WTC11 (cell line): ENCODE measurements at regions not wholly inside any gene's neighbourhood (a gene's known extent, or its start where the extent isn't known, plus 50 kb on each side); places are given as distances from the start of the nearest gene placed in this dataset.

Experiments used
- ATAC-seq: fragments of 200-7000 bp; cut with Tn5 transposase; 2 replicates; pipeline ENCODE4 v1.10.0; 2021; ENCODE audit warnings: mild to moderate bottlenecking, moderate library complexity
- CTCF ChIA-PET: fragments of 300-600 bp; sonication (Branson Sonifier 250); formaldehyde crosslinking; loops from one replicate; lab custom pipeline; 2021; ENCODE audit warnings: antibody characterized with exemption; lab: Charles Lee
- POLR2A ChIA-PET: fragments of 350-600 bp; sonication (Branson Sonifier 250); formaldehyde crosslinking; loops from one replicate; lab custom pipeline; 2021; ENCODE audit warnings: antibody characterized with exemption; lab: Charles Lee
- DNase-seq: peaks from one replicate; pipeline ENCODE4 v3.0.0; 2021; ENCODE audit warnings: low spot score
- H3K27ac Mint-ChIP-seq: 2 replicates; pipeline ENCODE4 v1.8.0; 2021; ENCODE audit warnings: mixed read lengths
- H3K27me3 Mint-ChIP-seq: 2 replicates; pipeline ENCODE4 v1.8.0; 2021; ENCODE audit warnings: low read depth, mild to moderate bottlenecking, moderate library complexity, mixed read lengths
- H3K36me3 Mint-ChIP-seq: 2 replicates; pipeline ENCODE4 v1.8.0; 2021; ENCODE audit warnings: mixed read lengths
- H3K4me1 Mint-ChIP-seq: 2 replicates; pipeline ENCODE4 v1.8.0; 2022; ENCODE audit warnings: mixed read lengths
- H3K4me3 Mint-ChIP-seq: 2 replicates; pipeline ENCODE4 v1.8.0; 2021; ENCODE audit warnings: mild to moderate bottlenecking, moderate library complexity, mixed read lengths
- H3K9me3 Mint-ChIP-seq: 2 replicates; pipeline ENCODE4 v1.8.0; 2021; ENCODE audit warnings: mixed read lengths
- GTF2I ChIP-seq: fragments of 250-450 bp; sonication (Bioruptor Pico); conservative IDR thresholded peaks from 2 replicates; pipeline ENCODE4 v1.4.0; 2021; ENCODE audit warnings: mild to moderate bottlenecking
- HMGA2 ChIP-seq: fragments of 250-450 bp; sonication (Bioruptor Pico); IDR thresholded peaks from 2 replicates; pipeline ENCODE4 v1.4.0; 2021; ENCODE audit warnings: mild to moderate bottlenecking, moderate library complexity
- JUN ChIP-seq: sonication (generic); formaldehyde crosslinking; IDR thresholded peaks from 2 replicates; pipeline ENCODE4 v1.8.0; 2023; ENCODE audit warnings: mild to moderate bottlenecking, missing genetic modification reagents
- MYBL2 ChIP-seq: sonication (generic); formaldehyde crosslinking; IDR thresholded peaks from 2 replicates; pipeline ENCODE4 v1.8.1; 2023; ENCODE audit warnings: mild to moderate bottlenecking, moderate library complexity, missing genetic modification reagents
- NFYB ChIP-seq: sonication (generic); formaldehyde crosslinking; conservative IDR thresholded peaks from 2 replicates; pipeline ENCODE4 v1.8.0; 2022; ENCODE audit warnings: low read depth, missing genetic modification reagents
- PRRX2 ChIP-seq: fragments of 250-450 bp; sonication (Bioruptor Pico); IDR thresholded peaks from 2 replicates; pipeline ENCODE4 v1.8.0; 2021; ENCODE audit warnings: mild to moderate bottlenecking
- ZBTB21 ChIP-seq: sonication (generic); formaldehyde crosslinking; IDR thresholded peaks from 2 replicates; pipeline ENCODE4 v1.8.1; 2023; ENCODE audit warnings: mild to moderate bottlenecking, missing genetic modification reagents, borderline replicate concordance
- ZNF121 ChIP-seq: sonication (generic); formaldehyde crosslinking; IDR thresholded peaks from 2 replicates; pipeline ENCODE4 v1.8.0; 2023; ENCODE audit warnings: missing genetic modification reagents
- ZNF416 ChIP-seq: fragments of 250-450 bp; sonication (Bioruptor Pico); IDR thresholded peaks from 2 replicates; pipeline ENCODE4 v1.9.0; 2021; ENCODE audit warnings: mild to moderate bottlenecking, inconsistent platforms
- TF ChIP-seq, protein P1 (sequence below): sonication (generic); formaldehyde crosslinking; IDR thresholded peaks from 2 replicates; pipeline ENCODE4 v1.8.1; 2022; ENCODE audit warnings: low read depth, missing genetic modification reagents, borderline replicate concordance
- TF ChIP-seq, protein P2 (sequence below): sonication (generic); formaldehyde crosslinking; IDR thresholded peaks from 2 replicates; pipeline ENCODE4 v1.8.0; 2022; ENCODE audit warnings: missing genetic modification reagents
- TF ChIP-seq, protein P3 (sequence below): fragments of 250-450 bp; sonication (Bioruptor Pico); IDR thresholded peaks from 2 replicates; pipeline ENCODE4 v1.9.0; 2021; ENCODE audit warnings: moderate library complexity, mild to moderate bottlenecking, inconsistent platforms, borderline replicate concordance
- TF ChIP-seq, protein P4 (sequence below): sonication (generic); formaldehyde crosslinking; IDR thresholded peaks from 2 replicates; pipeline ENCODE4 v1.8.0; 2022; ENCODE audit warnings: mild to moderate bottlenecking, missing genetic modification reagents
- TF ChIP-seq, protein P5 (sequence below): sonication (generic); formaldehyde crosslinking; IDR thresholded peaks from 2 replicates; pipeline ENCODE4 v1.8.1; 2023; ENCODE audit warnings: mild to moderate bottlenecking, missing genetic modification reagents

DNA sequence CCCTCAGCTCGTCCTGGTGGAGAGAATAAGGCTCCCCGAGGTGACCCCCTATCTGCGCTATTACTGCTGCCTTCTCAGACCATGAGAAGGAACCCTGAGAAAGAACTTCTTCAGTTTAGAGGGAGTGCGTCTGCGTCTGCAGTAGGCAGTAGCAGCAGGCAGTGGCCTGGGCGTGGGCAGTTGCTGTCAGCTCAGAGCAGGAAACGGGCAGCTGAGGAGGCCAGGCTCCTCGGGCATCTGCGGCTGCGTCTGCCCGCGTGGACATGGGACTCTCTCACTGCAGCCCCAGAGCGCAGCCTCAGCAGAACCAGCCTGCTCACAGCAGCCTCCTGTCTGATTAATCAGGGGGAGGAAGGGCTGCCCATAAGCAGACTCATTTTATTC lies 49.8 kb upstream of the FCN1 start:
- no peak for DNase-seq
- peak overlapping the region; percentile 24; the same call in 1 of the 2 replicates for H3K4me3 Mint-ChIP-seq
- ChIA-PET POLR2A (no interaction called here), CTCF (interaction anchor here (0.9 to 1.8 kb wide), 4 partner anchors 15 to 189 kb away, joined by 3 to 8 read pairs (median 4); no protein-coding TSS in a partner anchor)
- peaks cover 14% of the 10 kb centered on the region for H3K4me1 Mint-ChIP-seq
- no peak overlapping the region for H3K27ac Mint-ChIP-seq
- H3K9me3 Mint-ChIP-seq, result peaks cover 6% of the 10 kb centered on the region; the same call in 1 of the 2 replicates
- peaks cover 9% of the 10 kb centered on the region for H3K27me3 Mint-ChIP-seq
- TF ChIP-seq GTF2I (CRISPR knock-in tag) (no peak), NFYB (CRISPR knock-in tag) (no peak)
- TF ChIP-seq, protein P1, sequence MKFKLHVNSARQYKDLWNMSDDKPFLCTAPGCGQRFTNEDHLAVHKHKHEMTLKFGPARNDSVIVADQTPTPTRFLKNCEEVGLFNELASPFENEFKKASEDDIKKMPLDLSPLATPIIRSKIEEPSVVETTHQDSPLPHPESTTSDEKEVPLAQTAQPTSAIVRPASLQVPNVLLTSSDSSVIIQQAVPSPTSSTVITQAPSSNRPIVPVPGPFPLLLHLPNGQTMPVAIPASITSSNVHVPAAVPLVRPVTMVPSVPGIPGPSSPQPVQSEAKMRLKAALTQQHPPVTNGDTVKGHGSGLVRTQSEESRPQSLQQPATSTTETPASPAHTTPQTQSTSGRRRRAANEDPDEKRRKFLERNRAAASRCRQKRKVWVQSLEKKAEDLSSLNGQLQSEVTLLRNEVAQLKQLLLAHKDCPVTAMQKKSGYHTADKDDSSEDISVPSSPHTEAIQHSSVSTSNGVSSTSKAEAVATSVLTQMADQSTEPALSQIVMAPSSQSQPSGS (CRISPR knock-in tag), result no peak
- ATAC-seq, result no peak
- no peaks in the 10 kb centered on the region for H3K36me3 Mint-ChIP-seq

DNA sequence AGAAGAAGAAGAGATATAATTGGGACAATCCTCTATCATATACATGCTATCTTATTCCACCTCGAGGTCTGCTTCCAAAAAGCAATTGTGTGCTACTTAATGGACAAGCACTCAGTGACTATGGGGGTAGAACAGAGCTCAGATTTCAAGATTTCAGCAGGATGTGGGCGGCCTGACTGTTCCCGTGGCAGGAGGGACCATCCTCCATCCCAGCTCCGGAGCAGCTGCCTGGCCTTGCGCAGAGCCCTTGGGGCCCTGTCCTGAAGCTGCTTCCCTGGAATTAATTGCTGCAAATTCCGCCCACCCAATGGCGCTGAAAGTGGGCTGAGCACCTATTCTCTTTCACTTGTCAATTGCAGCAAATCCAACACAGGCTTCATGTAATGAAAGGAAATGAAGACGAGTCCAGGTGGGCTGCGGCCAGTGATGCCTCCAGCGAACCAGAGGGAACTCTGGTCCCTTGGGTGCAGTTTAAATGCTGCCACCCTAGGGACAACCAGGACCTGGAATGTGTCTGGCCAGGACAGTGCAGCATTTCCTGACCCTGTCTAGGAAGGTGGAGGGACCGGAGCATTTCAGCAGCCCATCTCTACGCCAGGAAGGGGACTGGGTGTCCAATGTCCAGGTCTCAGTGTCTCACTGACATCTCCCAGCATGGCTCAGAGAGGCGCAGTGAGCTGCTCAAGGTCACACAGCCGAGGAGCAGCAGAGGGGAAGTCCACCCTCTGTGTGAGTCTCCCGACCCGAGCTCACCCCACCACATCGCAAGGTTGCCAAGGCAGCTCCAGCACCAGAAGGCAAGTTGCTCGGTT lies 50.5 kb upstream of the FCN1 start:
- CTCF ChIA-PET, result interaction anchor here (0.7 to 1.7 kb wide), 6 partner anchors 15 to 190 kb away, joined by 3 to 4 read pairs (median 3); no protein-coding TSS in a partner anchor
- H3K27ac Mint-ChIP-seq, result no peak overlapping the region
- H3K4me1 Mint-ChIP-seq, result peaks cover 21% of the 10 kb centered on the region
- ATAC-seq (peak; percentile 82), DNase-seq (no peak)
- no peak overlapping the region for H3K4me3 Mint-ChIP-seq
- POLR2A ChIA-PET, result interaction anchor here (0.7 kb wide), 1 partner anchor 592 kb away, joined by 4 read pairs; no protein-coding TSS in a partner anchor
- H3K36me3 Mint-ChIP-seq, result no peaks in the 10 kb centered on the region
- peaks cover 16% of the 10 kb centered on the region for H3K27me3 Mint-ChIP-seq
- no peak for TF ChIP-seq PRRX2 (CRISPR knock-in tag)
- TF ChIP-seq, protein P2, sequence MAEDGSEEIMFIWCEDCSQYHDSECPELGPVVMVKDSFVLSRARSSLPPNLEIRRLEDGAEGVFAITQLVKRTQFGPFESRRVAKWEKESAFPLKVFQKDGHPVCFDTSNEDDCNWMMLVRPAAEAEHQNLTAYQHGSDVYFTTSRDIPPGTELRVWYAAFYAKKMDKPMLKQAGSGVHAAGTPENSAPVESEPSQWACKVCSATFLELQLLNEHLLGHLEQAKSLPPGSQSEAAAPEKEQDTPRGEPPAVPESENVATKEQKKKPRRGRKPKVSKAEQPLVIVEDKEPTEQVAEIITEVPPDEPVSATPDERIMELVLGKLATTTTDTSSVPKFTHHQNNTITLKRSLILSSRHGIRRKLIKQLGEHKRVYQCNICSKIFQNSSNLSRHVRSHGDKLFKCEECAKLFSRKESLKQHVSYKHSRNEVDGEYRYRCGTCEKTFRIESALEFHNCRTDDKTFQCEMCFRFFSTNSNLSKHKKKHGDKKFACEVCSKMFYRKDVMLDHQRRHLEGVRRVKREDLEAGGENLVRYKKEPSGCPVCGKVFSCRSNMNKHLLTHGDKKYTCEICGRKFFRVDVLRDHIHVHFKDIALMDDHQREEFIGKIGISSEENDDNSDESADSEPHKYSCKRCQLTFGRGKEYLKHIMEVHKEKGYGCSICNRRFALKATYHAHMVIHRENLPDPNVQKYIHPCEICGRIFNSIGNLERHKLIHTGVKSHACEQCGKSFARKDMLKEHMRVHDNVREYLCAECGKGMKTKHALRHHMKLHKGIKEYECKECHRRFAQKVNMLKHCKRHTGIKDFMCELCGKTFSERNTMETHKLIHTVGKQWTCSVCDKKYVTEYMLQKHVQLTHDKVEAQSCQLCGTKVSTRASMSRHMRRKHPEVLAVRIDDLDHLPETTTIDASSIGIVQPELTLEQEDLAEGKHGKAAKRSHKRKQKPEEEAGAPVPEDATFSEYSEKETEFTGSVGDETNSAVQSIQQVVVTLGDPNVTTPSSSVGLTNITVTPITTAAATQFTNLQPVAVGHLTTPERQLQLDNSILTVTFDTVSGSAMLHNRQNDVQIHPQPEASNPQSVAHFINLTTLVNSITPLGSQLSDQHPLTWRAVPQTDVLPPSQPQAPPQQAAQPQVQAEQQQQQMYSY, result peak; percentile 80
- TF ChIP-seq, protein P3, sequence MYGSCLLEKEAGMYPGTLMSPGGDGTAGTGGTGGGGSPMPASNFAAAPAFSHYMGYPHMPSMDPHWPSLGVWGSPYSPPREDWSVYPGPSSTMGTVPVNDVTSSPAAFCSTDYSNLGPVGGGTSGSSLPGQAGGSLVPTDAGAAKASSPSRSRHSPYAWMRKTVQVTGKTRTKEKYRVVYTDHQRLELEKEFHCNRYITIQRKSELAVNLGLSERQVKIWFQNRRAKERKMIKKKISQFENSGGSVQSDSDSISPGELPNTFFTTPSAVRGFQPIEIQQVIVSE (CRISPR knock-in tag), result no peak
- no peak for TF ChIP-seq MYBL2 (CRISPR knock-in tag)
- peaks cover 6% of the 10 kb centered on the region; the same call in 1 of the 2 replicates for H3K9me3 Mint-ChIP-seq

DNA sequence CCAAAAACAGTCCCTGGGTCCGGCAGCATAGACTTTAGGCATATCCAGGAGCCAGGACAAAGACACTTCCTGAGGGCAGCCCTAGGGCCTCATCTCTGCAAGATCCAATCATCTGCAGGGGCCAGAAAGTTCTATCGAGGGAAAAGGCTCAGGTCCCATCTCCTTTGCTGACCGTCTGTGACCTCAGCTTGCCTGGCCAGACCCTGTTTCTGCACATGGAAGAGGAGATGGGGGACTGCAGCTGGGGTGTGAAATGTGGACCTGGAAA lies 51.0 kb upstream of the FCN1 start:
- no peak for ATAC-seq
- H3K9me3 Mint-ChIP-seq, result peaks cover 6% of the 10 kb centered on the region; the same call in 1 of the 2 replicates
- H3K36me3 Mint-ChIP-seq, result no peaks in the 10 kb centered on the region
- no peak for DNase-seq
- peaks cover 26% of the 10 kb centered on the region for H3K4me1 Mint-ChIP-seq
- H3K27me3 Mint-ChIP-seq, result peaks cover 21% of the 10 kb centered on the region
- no peak overlapping the region for H3K4me3 Mint-ChIP-seq
- ChIA-PET POLR2A (no interaction called here), CTCF (interaction anchor here (0.9 to 1.7 kb wide), 3 partner anchors 14 to 230 kb away, joined by 3 to 4 read pairs (median 3); no protein-coding TSS in a partner anchor)
- no peak overlapping the region for H3K27ac Mint-ChIP-seq
- no peak for TF ChIP-seq ZNF121

DNA sequence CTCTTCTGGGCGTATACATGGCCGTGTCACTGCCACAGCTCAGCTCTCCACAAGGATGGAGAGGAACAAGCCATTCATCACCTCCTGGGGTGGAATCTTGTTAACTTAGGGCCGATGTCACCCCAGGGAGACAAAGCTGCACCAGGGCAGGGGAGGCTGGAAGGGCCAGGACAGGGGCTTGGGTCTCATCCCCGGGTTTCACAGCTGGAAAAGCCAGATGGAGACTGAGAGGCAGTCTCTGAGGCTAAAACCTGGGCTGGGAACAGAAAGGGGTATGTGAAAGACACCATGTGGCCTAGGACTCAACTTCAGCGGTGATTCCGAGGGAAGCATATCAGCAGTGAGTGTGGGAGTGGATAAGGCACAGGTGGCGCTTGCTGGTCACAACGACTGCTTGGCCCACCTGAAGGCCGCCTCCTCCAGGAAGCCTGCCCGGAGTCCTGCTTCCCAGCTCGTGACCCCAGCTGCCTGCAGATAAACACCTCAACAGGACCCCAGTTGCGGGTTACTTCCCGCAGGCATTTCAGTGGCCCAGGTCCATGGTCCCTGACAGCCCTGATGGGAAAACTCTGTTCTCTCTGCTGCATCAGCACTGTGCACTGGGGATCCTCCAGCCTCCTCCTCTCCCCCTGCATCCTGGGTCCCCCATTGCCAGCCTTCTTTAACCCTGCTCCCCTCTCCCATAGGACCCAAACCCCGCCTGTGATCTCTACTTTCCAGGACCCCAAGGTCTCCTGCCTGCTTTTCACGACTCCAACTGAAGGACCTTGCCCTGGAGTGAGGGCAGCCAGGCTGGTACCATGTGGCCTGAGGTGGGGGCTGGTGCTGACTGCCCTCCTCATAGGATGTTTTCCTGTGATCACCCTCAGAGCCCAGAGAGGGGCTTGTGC lies 51.7 kb upstream of the FCN1 start:
- H3K36me3 Mint-ChIP-seq, result no peaks in the 10 kb centered on the region
- no peak for DNase-seq
- H3K4me3 Mint-ChIP-seq, result no peak overlapping the region
- peaks cover 28% of the 10 kb centered on the region for H3K27me3 Mint-ChIP-seq
- peaks cover 6% of the 10 kb centered on the region; the same call in 1 of the 2 replicates for H3K9me3 Mint-ChIP-seq
- TF ChIP-seq ZBTB21 (CRISPR knock-in tag), result no peak
- TF ChIP-seq ZNF416 (CRISPR knock-in tag), result no peak
- TF ChIP-seq JUN, result no peak
- TF ChIP-seq, protein P4, sequence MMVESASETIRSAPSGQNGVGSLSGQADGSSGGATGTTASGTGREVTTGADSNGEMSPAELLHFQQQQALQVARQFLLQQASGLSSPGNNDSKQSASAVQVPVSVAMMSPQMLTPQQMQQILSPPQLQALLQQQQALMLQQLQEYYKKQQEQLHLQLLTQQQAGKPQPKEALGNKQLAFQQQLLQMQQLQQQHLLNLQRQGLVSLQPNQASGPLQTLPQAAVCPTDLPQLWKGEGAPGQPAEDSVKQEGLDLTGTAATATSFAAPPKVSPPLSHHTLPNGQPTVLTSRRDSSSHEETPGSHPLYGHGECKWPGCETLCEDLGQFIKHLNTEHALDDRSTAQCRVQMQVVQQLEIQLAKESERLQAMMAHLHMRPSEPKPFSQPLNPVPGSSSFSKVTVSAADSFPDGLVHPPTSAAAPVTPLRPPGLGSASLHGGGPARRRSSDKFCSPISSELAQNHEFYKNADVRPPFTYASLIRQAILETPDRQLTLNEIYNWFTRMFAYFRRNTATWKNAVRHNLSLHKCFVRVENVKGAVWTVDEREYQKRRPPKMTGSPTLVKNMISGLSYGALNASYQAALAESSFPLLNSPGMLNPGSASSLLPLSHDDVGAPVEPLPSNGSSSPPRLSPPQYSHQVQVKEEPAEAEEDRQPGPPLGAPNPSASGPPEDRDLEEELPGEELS (CRISPR knock-in tag), result no peak
- TF ChIP-seq, protein P5, sequence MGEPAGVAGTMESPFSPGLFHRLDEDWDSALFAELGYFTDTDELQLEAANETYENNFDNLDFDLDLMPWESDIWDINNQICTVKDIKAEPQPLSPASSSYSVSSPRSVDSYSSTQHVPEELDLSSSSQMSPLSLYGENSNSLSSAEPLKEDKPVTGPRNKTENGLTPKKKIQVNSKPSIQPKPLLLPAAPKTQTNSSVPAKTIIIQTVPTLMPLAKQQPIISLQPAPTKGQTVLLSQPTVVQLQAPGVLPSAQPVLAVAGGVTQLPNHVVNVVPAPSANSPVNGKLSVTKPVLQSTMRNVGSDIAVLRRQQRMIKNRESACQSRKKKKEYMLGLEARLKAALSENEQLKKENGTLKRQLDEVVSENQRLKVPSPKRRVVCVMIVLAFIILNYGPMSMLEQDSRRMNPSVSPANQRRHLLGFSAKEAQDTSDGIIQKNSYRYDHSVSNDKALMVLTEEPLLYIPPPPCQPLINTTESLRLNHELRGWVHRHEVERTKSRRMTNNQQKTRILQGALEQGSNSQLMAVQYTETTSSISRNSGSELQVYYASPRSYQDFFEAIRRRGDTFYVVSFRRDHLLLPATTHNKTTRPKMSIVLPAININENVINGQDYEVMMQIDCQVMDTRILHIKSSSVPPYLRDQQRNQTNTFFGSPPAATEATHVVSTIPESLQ, result no peak
- no peak for TF ChIP-seq HMGA2
- TF ChIP-seq, all 79 proteins: peak for 0
- H3K27ac Mint-ChIP-seq, result no peak overlapping the region
- POLR2A ChIA-PET, result no interaction called here
- no peak for ATAC-seq
- CTCF ChIA-PET, result interaction anchor here (0.9 to 1.7 kb wide), 2 partner anchors 191 to 230 kb away, joined by 3 read pairs; no protein-coding TSS in a partner anchor
- H3K4me1 Mint-ChIP-seq, result peaks cover 33% of the 10 kb centered on the region
